K562 (cell line): ENCODE measurements at regions not wholly inside any gene's neighbourhood (a gene's known extent, or its start where the extent isn't known, plus 50 kb on each side); places are given as distances from the start of the nearest gene placed in this dataset.

Source experiments
- ATAC-seq: fragments of 200-7000 bp; cut with Tn5 transposase; 3 replicates; pipeline ENCODE4 v1.9.1; 2020; ENCODE audit warnings: moderate library complexity
- BruUV-seq: library from RNA; stranded (reverse); fragments of 400-500 nt; replicated peaks from 2 replicates; lab custom pipeline; 2021; lab: Mats Ljungman, UMichigan
- CTCF ChIA-PET: fragments of 300-600 bp; formaldehyde crosslinking; extraction: SDS; loops from one replicate; lab custom pipeline; 2021; ENCODE audit warnings: low intra/inter-chr PET ratio; lab: Yijun Ruan, JAX
- POLR2A ChIA-PET: fragments of 300-600, 350-650 bp; sonication (Branson Sonifier 250); formaldehyde crosslinking; extraction: SDS; loops from one replicate; lab custom pipeline; 2021; ENCODE audit warnings: antibody characterized with exemption, inconsistent platforms; lab: Yijun Ruan, JAX
- DNase-seq, 4 experiments: peaks; one replicate each; pipeline versions ENCODE4 v3.0.0 to v3.0.0-alpha.2; 2011 to 2018; ENCODE audit warnings: low spot score in 3 of 4, mixed read lengths in 3 of 4; ENCODE audit errors: extremely low read depth in 1 of 4
- FAIRE-seq: peaks from 2 replicates; lab custom pipeline; 2011; peaks lifted over from hg19 to GRCh38; lab: Jason Lieb, UNC
- H2AFZ ChIP-seq: 2 replicates; pipeline ENCODE4 v1.6.0; 2011; ENCODE audit warnings: low read depth, low read length, control low read depth, inconsistent platforms
- H3K27ac ChIP-seq: fragments of 200-600 bp; 3 replicates; pipeline ENCODE4 v1.8.0; 2011; ENCODE audit warnings: low read depth, mild to moderate bottlenecking, control low read depth, inconsistent platforms, low read length, moderate library complexity, mixed read lengths; ENCODE audit errors: extremely low read depth
- H3K27me3 ChIP-seq, 2 experiments: fragments of 300-600 bp in 1 of 2; 2 replicates in 1 of 2; 3 replicates in 1 of 2; pipeline versions ENCODE4 v1.6.0 to v1.8.0; 2011; ENCODE audit warnings: inconsistent platforms in 2 of 2, low read length in 2 of 2, mild to moderate bottlenecking in 1 of 2, mixed read lengths in 1 of 2, moderate library complexity in 1 of 2; ENCODE audit not compliant: control insufficient read depth in 2 of 2, insufficient read depth in 2 of 2
- H3K36me3 ChIP-seq: fragments of 300-600 bp; 3 replicates; pipeline ENCODE4 v1.8.0; 2011; ENCODE audit warnings: mild to moderate bottlenecking, low read length, inconsistent platforms; ENCODE audit not compliant: control insufficient read depth, insufficient read depth
- H3K4me1 ChIP-seq, 2 experiments: fragments of 200-600 bp in 1 of 2; replicated peaks in 1 of 2; 2 replicates in 1 of 2; 3 replicates in 1 of 2; pipeline versions ENCODE4 v1.5.1 to v1.8.0; 2011; ENCODE audit warnings: inconsistent platforms in 2 of 2, low read length in 2 of 2, mild to moderate bottlenecking in 1 of 2, mixed read lengths in 1 of 2, moderate library complexity in 1 of 2; ENCODE audit not compliant: control insufficient read depth in 2 of 2, insufficient read depth in 2 of 2
- H3K4me2 ChIP-seq: 2 replicates; pipeline ENCODE4 v1.6.1; 2011; ENCODE audit warnings: low read length, control low read depth, inconsistent platforms, mixed read lengths; ENCODE audit not compliant: insufficient read depth
- H3K4me3 ChIP-seq: fragments of 200-600 bp; sonication (generic), shearing (Covaris generic); 2 replicates; pipeline ENCODE4 v1.5.1; 2016; ENCODE audit warnings: control low read depth, inconsistent platforms
- H3K79me2 ChIP-seq: fragments of 200-600 bp; 3 replicates; pipeline ENCODE4 v1.8.0; 2011; ENCODE audit warnings: low read length, inconsistent platforms; ENCODE audit not compliant: control insufficient read depth, insufficient read depth
- H3K9ac ChIP-seq, 2 experiments: 2 replicates each; pipeline versions ENCODE4 v1.6.0 to v1.6.1; 2011; ENCODE audit warnings: low read depth in 2 of 2, low read length in 2 of 2, control low read depth in 1 of 2, inconsistent platforms in 1 of 2, mild to moderate bottlenecking in 1 of 2, mixed read lengths in 1 of 2; ENCODE audit not compliant: insufficient read depth in 1 of 2
- H3K9me1 ChIP-seq: one replicate; pipeline ENCODE4 v1.6.0; 2011; ENCODE audit warnings: inconsistent platforms, mild to moderate bottlenecking, low read length, moderate library complexity; ENCODE audit not compliant: control insufficient read depth, insufficient read depth
- H3K9me3 ChIP-seq: replicated peaks from 2 replicates; pipeline ENCODE4 v1.5.1; 2011; ENCODE audit warnings: low read depth, low read length, inconsistent platforms; ENCODE audit not compliant: control insufficient read depth, insufficient read depth
- H4K20me1 ChIP-seq: replicated peaks from 2 replicates; pipeline ENCODE4 v1.6.1; 2011; ENCODE audit warnings: low read length, inconsistent platforms, mixed read lengths; ENCODE audit not compliant: control insufficient read depth, insufficient read depth
- CREB3 ChIP-seq: fragments of 450-650 bp; conservative IDR thresholded peaks from 2 replicates; pipeline ENCODE4 v1.6.1; 2016; ENCODE audit warnings: missing genetic modification characterization, low read depth, mild to moderate bottlenecking, missing compliant biosample characterization, moderate library complexity
- ELK1 ChIP-seq: sonication (generic); formaldehyde crosslinking; IDR thresholded peaks from 2 replicates; pipeline ENCODE4 v1.8.1; 2022; ENCODE audit warnings: missing genetic modification reagents
- FOXM1 ChIP-seq, 2 experiments: fragments of 450-650 bp in 1 of 2; sonication (generic) in 1 of 2; formaldehyde crosslinking in 1 of 2; IDR thresholded peaks; 2 replicates each; pipeline versions ENCODE4 v1.6.1 to v1.9.0; 2017 to 2022; ENCODE audit warnings: low read depth in 2 of 2, mild to moderate bottlenecking in 2 of 2, missing genetic modification reagents in 1 of 2, moderate library complexity in 1 of 2
- HDAC3 ChIP-seq: fragments of 450-650 bp; IDR thresholded peaks from 2 replicates; pipeline ENCODE4 v1.6.1; 2018; ENCODE audit warnings: borderline replicate concordance, mild to moderate bottlenecking, moderate library complexity; ENCODE audit not compliant: partially characterized antibody
- MEF2A ChIP-seq: IDR thresholded peaks from 2 replicates; pipeline ENCODE4 v1.6.1; 2011; ENCODE audit warnings: low read depth, mild to moderate bottlenecking, low read length, moderate library complexity; ENCODE audit not compliant: control insufficient read depth
- ZBTB40 ChIP-seq, 2 experiments: fragments of 450-650 bp in 1 of 2; sonication (generic) in 1 of 2; formaldehyde crosslinking in 1 of 2; IDR thresholded peaks; 2 replicates each; pipeline versions ENCODE4 v1.7.1 to v1.9.0; 2016 to 2022; ENCODE audit warnings: inconsistent platforms in 1 of 2, mild to moderate bottlenecking in 1 of 2, missing genetic modification reagents in 1 of 2
- ZNF165 ChIP-seq: fragments of 250-450 bp; sonication (Bioruptor Pico); IDR thresholded peaks from 2 replicates; pipeline ENCODE4 v1.4.0; 2020; ENCODE audit warnings: borderline replicate concordance
- ZNF655 ChIP-seq: fragments of 250-450 bp; sonication (Bioruptor Pico); IDR thresholded peaks from 2 replicates; pipeline ENCODE4 v1.5.0; 2021
- WGBS: fragments of 100-300 bp; shearing (Covaris generic); methylation state at CpG from one replicate; pipeline ENCODE4 v1.1.6; 2016; ENCODE audit warnings: low coverage, mixed read lengths; ENCODE audit not compliant: insufficient coverage; ENCODE audit errors: missing lambda C conversion rate; 5-methylcytosine and 5-hydroxymethylcytosine counted together
- in situ Hi-C: fragments of 300-500 bp; cut with MboI; formaldehyde crosslinking; loops from 4 replicates; pipeline ENCODE4 v1.15.0; 2018; ENCODE audit warnings: inconsistent platforms, mixed read lengths
- intact Hi-C: fragments of 100-400 bp; cut with micrococcal nuclease; formaldehyde crosslinking; loops from 2 replicates; pipeline ENCODE4 v1.14.2; 2022

- Histone ChIP-seq H2AFZ (no peak overlapping the region), H3K9ac (no peak overlapping the region)
- CTCF ChIA-PET: no interaction called here
- TF ChIP-seq ZNF655 (CRISPR knock-in tag) (no peak), HDAC3 (no peak), ZNF165 (CRISPR knock-in tag) (no peak), ELK1 (CRISPR knock-in tag) (no peak), MEF2A (no peak), FOXM1 (IDR thresholded peaks at IDR 0.05; ENCODE audit: low read depth) (no peak), FOXM1 (CRISPR knock-in tag; IDR thresholded peaks at IDR 0.05; ENCODE audit: low read depth) (no peak), CREB3 (tag) (no peak), ZBTB40 (IDR thresholded peaks at IDR 0.05) (no peak), ZBTB40 (CRISPR knock-in tag; IDR thresholded peaks at IDR 0.05) (no peak)
Measured at GRCh38 chr9:25205285-25205684, 473.0 kb downstream of the TUSC1 start.

More at GRCh38 chr9:25205285-25205684, 473.0 kb downstream of the TUSC1 start:
- H3K4me3 ChIP-seq: no peak overlapping the region
- no peaks in the 10 kb centered on the region for H3K9me1 ChIP-seq
- intact Hi-C loops: no loop called here
- FAIRE-seq (no peak), ATAC-seq (no peak), DNase-seq (no peak)
- H3K9me3 ChIP-seq: no peaks in the 10 kb centered on the region
- no peaks in the 10 kb centered on the region for H3K79me2 ChIP-seq
- H3K27me3 ChIP-seq: no peaks in the 10 kb centered on the region
- no peaks in the 10 kb centered on the region for H3K36me3 ChIP-seq
- H4K20me1 ChIP-seq: no peaks in the 10 kb centered on the region
- H3K4me1 ChIP-seq: no peaks in the 10 kb centered on the region
- POLR2A ChIA-PET: no interaction called here
- no TSS peak for BruUV-seq
- no CpG with 5 or more reads among the region's 2 CpGs for WGBS
- H3K4me2 ChIP-seq: no peak overlapping the region
- H3K27ac ChIP-seq: no peak overlapping the region
- in situ Hi-C loops: no loop called here
